Ovary (tissue), 3 donors: ENCODE measurements at regions not wholly inside any gene's neighbourhood (a gene's known extent, or its start where the extent isn't known, plus 50 kb on each side); places are given as distances from the start of the nearest gene placed in this dataset.

ENCODE experiments used
- EP300 ChIP-seq: sonication (generic); formaldehyde crosslinking; IDR thresholded peaks from one replicate; pipeline ENCODE4 v1.6.1; 2017; ENCODE audit warnings: antibody characterized with exemption
- POLR2A ChIP-seq: fragments of 450-650 bp; IDR thresholded peaks from one replicate; pipeline ENCODE4 v1.6.1; 2017; ENCODE audit warnings: antibody characterized with exemption, mild to moderate bottlenecking, moderate library complexity
- TF ChIP-seq, protein P1 (sequence below), 3 donors: fragments of 450-650 bp in 2 of 3; fragments of 200-600 bp in 1 of 3; IDR thresholded peaks; one replicate each; pipeline versions ENCODE4 v1.5.1 to v1.8.0; 2016 to 2022; ENCODE audit warnings: antibody characterized with exemption in 3 of 3, mild to moderate bottlenecking in 1 of 3
- donor health status: DM: no; HTN: no; CAD: no.

DNA sequence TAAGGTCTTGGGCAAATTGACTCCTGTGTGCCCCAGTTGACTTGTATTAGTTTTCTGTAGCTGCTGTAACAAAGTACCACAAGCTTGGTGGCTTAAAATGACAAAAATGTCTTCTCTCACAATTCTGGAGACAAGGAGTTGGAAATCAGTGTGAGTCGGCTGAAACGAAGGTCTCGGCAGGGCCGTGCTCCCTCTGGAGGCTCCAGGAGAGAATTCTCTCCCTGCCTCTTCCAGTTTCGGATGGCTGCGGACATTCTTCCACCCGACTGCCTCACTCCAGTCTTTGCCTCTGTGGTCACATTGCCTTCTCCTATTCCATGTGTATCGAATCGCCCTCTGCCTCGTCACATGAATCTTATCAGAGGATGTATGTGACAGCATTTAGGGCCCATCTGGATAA is 66.0 kb upstream of the PHOX2B start:
- TF ChIP-seq, protein P1, sequence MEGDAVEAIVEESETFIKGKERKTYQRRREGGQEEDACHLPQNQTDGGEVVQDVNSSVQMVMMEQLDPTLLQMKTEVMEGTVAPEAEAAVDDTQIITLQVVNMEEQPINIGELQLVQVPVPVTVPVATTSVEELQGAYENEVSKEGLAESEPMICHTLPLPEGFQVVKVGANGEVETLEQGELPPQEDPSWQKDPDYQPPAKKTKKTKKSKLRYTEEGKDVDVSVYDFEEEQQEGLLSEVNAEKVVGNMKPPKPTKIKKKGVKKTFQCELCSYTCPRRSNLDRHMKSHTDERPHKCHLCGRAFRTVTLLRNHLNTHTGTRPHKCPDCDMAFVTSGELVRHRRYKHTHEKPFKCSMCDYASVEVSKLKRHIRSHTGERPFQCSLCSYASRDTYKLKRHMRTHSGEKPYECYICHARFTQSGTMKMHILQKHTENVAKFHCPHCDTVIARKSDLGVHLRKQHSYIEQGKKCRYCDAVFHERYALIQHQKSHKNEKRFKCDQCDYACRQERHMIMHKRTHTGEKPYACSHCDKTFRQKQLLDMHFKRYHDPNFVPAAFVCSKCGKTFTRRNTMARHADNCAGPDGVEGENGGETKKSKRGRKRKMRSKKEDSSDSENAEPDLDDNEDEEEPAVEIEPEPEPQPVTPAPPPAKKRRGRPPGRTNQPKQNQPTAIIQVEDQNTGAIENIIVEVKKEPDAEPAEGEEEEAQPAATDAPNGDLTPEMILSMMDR (IDR thresholded peaks at IDR 0.05) = no peak
- no peak for TF ChIP-seq POLR2A
- no peak for TF ChIP-seq EP300
